ENCODE measurements at regions not wholly inside any gene's neighbourhood (a gene's known extent, or its start where the extent isn't known, plus 50 kb on each side); places are given as distances from the start of the nearest gene placed in this dataset.

- intact Hi-C loops (cut with DNase I), result loop anchor here (5.0 to 10.0 kb wide), 3 partner anchors 193 to 997 kb away; partner anchors contain the start of gene BTG1
- DNase-seq (ENCODE audit: low spot score), result no peak
- Histone ChIP-seq H3K4me3 (no peak overlapping the region), H3K36me3 (no peaks in the 10 kb centered on the region), H3K27ac (no peak overlapping the region), H3K27me3 (replicated peaks; ENCODE audit: insufficient read depth) (no peaks in the 10 kb centered on the region), H3K4me1 (replicated peaks) (no peaks in the 10 kb centered on the region), H3K9me3 (no peaks in the 10 kb centered on the region)
- 79% methylated on average over 4 of the region's 4 CpGs for WGBS
- TF ChIP-seq POLR2A (IDR thresholded peaks at IDR 0.05) (no peak), POLR2AphosphoS5 (IDR thresholded peaks at IDR 0.05) (no peak), CTCF (IDR thresholded peaks at IDR 0.05) (no peak)
Observed at GRCh38 chr12:91574975-91575374, 392.4 kb upstream of the DCN start.

- no peaks in the 10 kb centered on the region for H3K27me3 ChIP-seq (replicated peaks; ENCODE audit: insufficient read depth)
- no peak overlapping the region for H3K4me3 ChIP-seq
- no peak for DNase-seq (ENCODE audit: low spot score)
- H3K9me3 ChIP-seq, result no peaks in the 10 kb centered on the region
- intact Hi-C loops (cut with DNase I), result loop anchor here (10.0 kb wide), 1 partner anchor 570 kb away; the partner anchor contains the start of gene BTG1
- TF ChIP-seq POLR2A (IDR thresholded peaks at IDR 0.05) (no peak), POLR2AphosphoS5 (IDR thresholded peaks at IDR 0.05) (no peak), CTCF (IDR thresholded peaks at IDR 0.05) (no peak)
- no peaks in the 10 kb centered on the region for H3K4me1 ChIP-seq (replicated peaks)
- no peak overlapping the region for H3K27ac ChIP-seq
- no peaks in the 10 kb centered on the region for H3K36me3 ChIP-seq
- 65% methylated on average over 1 of the region's 1 CpG for WGBS
Observed at GRCh38 chr12:91574391-91574790, 391.8 kb upstream of the DCN start.

- DNase-seq (ENCODE audit: low spot score), result no peak
- TF ChIP-seq POLR2AphosphoS5 (IDR thresholded peaks at IDR 0.05), result no peak
- TF ChIP-seq POLR2A (IDR thresholded peaks at IDR 0.05), result no peak
- TF ChIP-seq CTCF (IDR thresholded peaks at IDR 0.05), result no peak
- intact Hi-C loops (cut with DNase I), result loop anchor here (10.0 kb wide), 1 partner anchor 572 kb away; the partner anchor contains the start of gene BTG1
- H3K4me1 ChIP-seq (replicated peaks), result no peaks in the 10 kb centered on the region
- H3K27ac ChIP-seq, result no peak overlapping the region
- H3K9me3 ChIP-seq, result no peaks in the 10 kb centered on the region
- 77% methylated on average over 3 of the region's 3 CpGs for WGBS
- no peak overlapping the region for H3K4me3 ChIP-seq
- no peaks in the 10 kb centered on the region for H3K36me3 ChIP-seq
- no peaks in the 10 kb centered on the region for H3K27me3 ChIP-seq (replicated peaks; ENCODE audit: insufficient read depth)
Observed at GRCh38 chr12:91572869-91573268, 390.3 kb upstream of the DCN start.

GRCh38 chr12:91567100-91567485, 384.5 kb upstream of the DCN start:
- no peak overlapping the region for H3K4me3 ChIP-seq
- no peaks in the 10 kb centered on the region for H3K9me3 ChIP-seq
- no peaks in the 10 kb centered on the region for H3K27me3 ChIP-seq (replicated peaks; ENCODE audit: insufficient read depth)
- 95% methylated on average over 2 of the region's 2 CpGs for WGBS
- no peak overlapping the region for H3K27ac ChIP-seq
- H3K36me3 ChIP-seq, result no peaks in the 10 kb centered on the region
- H3K4me1 ChIP-seq (replicated peaks), result no peaks in the 10 kb centered on the region
- TF ChIP-seq POLR2AphosphoS5 (IDR thresholded peaks at IDR 0.05) (no peak), CTCF (IDR thresholded peaks at IDR 0.05) (no peak), POLR2A (IDR thresholded peaks at IDR 0.05) (no peak)
- intact Hi-C loops (cut with DNase I), result no loop called here
- no peak for DNase-seq (ENCODE audit: low spot score)

GRCh38 chr12:91566328-91567099, 383.9 kb upstream of the DCN start:
- no peaks in the 10 kb centered on the region for H3K9me3 ChIP-seq
- H3K27me3 ChIP-seq (replicated peaks; ENCODE audit: insufficient read depth), result no peaks in the 10 kb centered on the region
- no peak overlapping the region for H3K27ac ChIP-seq
- no peak overlapping the region for H3K4me3 ChIP-seq
- no peak for DNase-seq (ENCODE audit: low spot score)
- 76% methylated on average over 6 of the region's 6 CpGs for WGBS
- TF ChIP-seq POLR2A (IDR thresholded peaks at IDR 0.05), result no peak
- no peak for TF ChIP-seq POLR2AphosphoS5 (IDR thresholded peaks at IDR 0.05)
- TF ChIP-seq CTCF (IDR thresholded peaks at IDR 0.05), result no peak
- H3K4me1 ChIP-seq (replicated peaks), result no peaks in the 10 kb centered on the region
- intact Hi-C loops (cut with DNase I), result no loop called here
- H3K36me3 ChIP-seq, result no peaks in the 10 kb centered on the region
